ENCODE measurements at regions not wholly inside any gene's neighbourhood (a gene's known extent, or its start where the extent isn't known, plus 50 kb on each side); places are given as distances from the start of the nearest gene placed in this dataset.

- DNase-seq: no peak
These were observed 487.7 kb downstream of the GABRG1 start for GRCh38 chr4:45636175-45636574.

- DNase-seq: no peak
These were observed 494.1 kb downstream of the GABRG1 start for GRCh38 chr4:45629717-45630116.

- DNase-seq: no peak
These were observed 501.9 kb downstream of the GABRG1 start for GRCh38 chr4:45621971-45622370.

DNA sequence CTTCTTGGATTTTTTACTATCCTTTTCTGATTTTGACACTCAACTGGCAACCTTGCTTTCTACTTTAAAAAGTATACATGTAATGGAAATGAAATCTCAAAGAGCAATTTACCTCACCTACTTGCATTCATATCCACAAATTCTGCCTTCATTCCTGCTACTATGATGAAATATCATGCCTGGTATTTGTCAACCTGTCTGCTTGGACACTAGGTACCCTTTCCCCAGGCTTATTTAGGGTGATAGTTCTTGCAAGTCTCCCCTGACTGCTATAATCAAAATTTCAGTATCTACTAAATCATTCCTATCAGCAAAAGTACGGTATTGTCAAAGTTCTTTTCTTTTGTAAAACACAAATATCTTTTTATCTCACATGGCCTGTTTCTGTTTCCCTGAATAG lies 503.0 kb downstream of the GABRG1 start:
- DNase-seq: no peak

- no peak for DNase-seq
These were observed 527.3 kb downstream of the GABRG1 start for GRCh38 chr4:45596379-45597101.

DNA sequence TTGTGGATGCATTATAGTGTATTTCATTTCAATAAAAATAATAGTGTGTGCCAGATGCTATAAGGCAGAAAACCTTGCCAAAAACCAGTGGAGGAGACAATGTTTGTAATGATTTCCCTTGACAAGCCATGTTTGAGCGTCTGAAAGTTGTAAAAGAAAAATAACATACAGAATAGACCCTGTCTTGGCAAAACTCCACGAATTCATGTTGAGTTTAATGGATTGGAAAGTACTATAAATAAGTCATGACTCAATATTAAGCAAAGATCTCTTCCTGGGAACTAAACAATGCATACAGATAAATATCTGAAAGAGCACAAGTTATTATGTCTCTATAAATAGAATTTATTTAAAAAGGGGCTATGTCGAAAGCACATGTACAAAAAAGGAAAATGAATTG lies 543.5 kb downstream of the GABRG1 start:
- DNase-seq: no peak

DNA sequence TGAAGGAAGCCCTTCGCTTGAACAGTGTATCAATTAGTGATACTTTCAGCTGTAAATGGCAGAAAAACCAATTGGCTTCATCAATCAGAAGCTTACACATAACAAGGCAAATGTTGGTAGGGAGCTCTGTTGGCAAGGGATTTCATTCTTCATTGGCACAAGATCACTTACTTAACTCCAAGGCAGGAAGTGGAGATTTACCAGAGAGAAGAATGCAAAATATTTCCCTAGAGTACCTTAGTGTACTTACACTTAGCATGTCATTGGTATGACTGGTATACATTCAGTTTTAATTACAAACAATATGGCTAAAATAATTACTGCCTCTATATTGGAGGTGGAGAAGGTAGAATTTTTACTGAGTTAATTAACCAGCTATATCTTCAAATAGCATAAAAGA lies 545.0 kb downstream of the GABRG1 start:
- no peak for DNase-seq

DNA sequence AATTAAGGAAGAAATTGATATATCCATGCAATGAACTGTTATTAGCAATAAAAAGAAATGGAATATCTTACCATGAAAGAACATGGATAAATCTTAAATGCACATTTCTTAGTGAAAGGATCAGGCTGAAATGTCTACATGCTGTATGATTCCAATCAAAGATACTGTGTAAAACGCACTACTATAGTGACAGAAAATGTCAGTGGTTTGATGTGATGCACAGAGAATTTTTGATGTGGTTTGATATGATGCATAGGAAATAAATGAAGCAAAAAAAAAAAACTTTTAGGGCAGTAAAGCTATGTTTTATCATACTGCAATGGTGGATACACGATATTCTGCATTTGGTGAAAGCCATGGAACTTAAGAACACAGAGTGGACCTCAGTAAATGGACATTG lies 547.6 kb downstream of the GABRG1 start:
- DNase-seq: no peak

GRCh38 chr4:45569619-45570018 lies 554.2 kb downstream of the GABRG1 start:
- no peak for DNase-seq

DNA sequence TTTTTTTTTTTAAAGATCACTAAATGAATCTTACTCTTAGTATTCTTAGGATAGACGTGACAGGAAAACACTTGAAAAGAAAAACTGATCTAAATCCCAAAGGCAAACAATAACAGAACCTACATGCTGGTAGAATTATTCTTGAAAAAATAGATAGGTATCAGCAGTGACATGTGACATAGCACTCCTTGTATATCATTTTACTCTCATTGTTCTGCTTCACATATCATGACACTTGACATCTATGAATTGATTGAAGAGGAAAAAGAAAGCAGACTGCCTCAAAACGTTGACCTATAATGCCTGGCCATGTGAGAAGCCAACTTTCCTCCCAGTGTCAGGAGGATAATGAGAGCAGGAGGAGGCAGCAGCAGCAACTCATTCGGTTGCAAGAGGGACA lies 555.2 kb downstream of the GABRG1 start:
- no peak for DNase-seq

DNA sequence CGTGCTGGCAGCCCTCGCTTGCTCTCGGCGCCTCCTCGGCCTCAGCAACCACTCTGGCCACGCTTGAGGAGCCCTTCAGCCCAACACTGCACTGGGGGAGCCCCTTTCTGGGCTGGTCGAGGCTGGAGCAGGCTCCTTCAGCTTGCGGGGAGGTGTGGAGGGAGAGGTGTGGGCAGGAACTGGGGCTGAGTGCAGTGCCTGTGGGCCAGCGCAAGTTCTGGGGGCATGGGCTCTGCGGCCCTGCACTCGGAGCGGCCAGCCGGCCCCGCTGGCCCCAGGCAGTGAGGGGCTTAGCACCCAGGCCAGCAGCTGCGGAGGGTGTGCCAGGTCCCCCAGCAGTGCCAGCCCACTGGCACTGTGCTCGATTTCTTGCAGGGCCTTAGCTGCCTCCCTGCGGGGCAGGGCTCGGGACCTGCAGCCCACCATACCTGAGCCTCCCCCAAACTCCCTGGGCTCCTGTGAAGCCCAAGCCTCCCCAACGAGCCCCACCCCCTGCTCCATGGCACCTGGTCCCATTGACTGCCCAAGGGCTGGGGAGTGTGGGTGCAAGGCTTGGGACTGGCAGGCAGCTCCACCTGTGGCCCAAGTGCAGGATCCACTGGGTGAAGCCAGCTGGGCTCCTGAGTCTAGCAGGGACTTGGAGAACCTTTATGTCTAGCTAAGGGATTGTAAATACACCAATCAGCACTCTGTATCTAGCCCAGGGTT lies 556.8 kb downstream of the GABRG1 start:
- DNase-seq: no peak

DNA sequence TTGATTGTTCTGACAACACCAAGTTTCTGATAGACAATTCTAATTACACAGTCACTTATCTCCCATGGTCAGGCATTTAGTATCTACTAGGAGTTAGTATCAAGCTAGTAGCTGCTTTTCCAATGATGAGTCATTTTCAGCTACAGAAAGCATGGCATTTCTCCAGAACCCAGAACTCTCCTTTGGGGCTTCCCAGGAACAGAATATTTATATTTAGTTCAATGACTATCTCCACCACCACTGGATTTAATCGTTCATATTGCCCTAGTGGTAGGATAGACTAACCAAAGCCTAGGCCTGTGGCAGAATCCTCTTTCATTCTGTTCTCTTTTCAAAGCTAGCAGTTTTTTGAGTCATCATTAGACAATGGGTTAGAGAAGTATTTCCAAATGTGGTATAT lies 569.4 kb downstream of the GABRG1 start:
- DNase-seq: no peak

- DNase-seq: no peak
These were observed 573.0 kb downstream of the GABRG1 start for GRCh38 chr4:45550766-45551366.

- no peak for DNase-seq
These were observed 584.6 kb downstream of the GABRG1 start for GRCh38 chr4:45539142-45539814.

- DNase-seq: no peak
These were observed 593.4 kb downstream of the GABRG1 start for GRCh38 chr4:45530498-45530897.

DNA sequence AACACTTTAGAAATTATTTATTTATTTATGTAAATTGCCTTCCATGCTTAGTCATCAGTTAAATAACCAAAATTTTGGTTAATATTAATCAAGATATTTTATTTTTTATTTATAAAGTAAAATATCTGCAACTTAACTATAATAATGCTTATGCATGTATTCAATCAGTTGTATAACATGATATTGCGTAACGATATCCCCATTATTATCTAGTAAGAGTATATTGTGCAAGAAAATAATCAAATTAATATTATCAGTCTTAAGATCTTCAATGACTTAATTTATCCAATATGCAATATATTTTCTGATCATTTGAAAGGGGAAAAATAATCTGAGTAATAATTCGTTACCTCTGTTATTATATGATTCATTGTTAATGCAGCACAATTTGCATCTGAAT lies 596.7 kb downstream of the GABRG1 start:
- DNase-seq: no peak

DNA sequence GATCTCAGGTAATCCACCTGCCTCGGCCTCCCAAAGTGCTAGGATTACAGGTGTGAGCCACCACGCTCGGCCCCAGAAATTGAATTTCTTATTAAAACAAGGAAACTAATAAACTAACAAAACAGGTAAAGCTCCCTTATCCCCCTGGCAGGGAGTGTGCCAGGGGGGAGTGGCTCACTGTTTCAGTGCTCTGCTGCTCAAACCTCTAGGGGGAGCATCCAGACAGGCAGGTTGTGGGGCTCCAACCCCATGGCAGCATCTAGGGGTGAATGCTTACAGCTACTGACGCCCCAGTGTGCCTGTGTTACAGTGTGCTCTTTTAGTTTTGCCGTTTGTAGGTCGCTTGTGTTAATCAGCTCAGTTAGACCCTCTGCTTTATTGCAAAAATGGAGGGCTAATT lies 605.0 kb downstream of the GABRG1 start:
- DNase-seq: no peak

- no peak for DNase-seq
These were observed 621.4 kb downstream of the GABRG1 start for GRCh38 chr4:45502471-45502870.

DNA sequence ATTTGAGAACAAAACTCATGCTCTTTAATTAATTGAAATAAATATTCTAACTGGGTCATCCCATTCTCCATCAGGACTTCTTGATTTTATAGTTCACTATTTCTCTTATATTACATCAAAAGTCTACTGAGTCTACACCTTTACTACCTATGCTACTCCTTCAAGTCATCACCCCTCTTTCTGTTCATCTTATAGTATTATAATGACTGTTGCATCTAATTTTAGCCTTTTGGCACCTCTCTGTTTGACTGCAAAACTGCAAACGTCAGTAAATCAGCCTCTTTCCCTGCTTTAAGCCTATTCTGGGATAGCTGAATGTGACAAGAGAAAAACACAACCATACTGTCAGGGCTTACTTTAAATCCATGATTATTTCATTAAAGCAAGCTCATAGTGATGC lies 639.1 kb downstream of the GABRG1 start:
- DNase-seq: no peak

- no peak for DNase-seq
These were observed 641.5 kb downstream of the GABRG1 start for GRCh38 chr4:45482346-45482745.

DNA sequence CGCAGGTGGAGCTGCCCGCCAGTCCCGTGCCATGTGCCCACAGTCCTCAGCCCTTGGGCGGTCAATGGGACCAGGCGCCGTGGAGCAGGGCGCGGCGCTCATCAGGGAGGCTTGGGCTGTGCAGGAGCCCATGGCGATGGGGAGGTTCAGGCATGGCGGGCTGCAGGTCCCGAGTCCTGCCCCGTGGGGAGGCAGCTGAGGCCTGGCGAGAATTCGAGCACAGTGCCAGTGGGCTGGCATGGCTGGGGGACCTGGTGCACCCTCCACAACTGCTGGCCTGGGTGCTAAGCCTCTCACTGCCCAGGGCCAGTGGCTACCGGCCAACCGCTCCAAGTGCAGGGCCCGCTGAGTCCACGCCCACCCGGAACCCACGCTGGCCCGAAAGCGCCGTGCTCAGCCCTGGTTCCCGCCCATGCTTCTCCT lies 646.5 kb downstream of the GABRG1 start:
- no peak for DNase-seq

DNA sequence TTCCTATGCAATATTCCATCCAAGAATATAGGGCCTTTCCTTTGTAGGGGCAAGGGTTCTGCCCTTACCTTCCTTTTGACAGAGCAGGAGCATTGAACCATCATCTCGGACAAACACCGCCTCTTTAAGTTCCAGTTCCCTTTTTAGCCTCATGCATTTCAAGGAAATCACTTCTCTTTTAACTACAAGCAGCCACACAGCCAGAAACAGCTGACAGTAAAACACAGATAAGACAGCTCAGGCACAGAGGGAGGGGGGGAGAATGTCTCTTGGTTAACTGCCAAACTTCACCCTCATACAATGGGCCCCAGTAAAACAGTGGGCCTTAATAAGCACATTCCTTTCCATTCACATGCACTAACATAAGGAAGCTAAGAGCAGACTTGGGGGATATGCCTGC lies 648.3 kb downstream of the GABRG1 start:
- DNase-seq: no peak

DNA sequence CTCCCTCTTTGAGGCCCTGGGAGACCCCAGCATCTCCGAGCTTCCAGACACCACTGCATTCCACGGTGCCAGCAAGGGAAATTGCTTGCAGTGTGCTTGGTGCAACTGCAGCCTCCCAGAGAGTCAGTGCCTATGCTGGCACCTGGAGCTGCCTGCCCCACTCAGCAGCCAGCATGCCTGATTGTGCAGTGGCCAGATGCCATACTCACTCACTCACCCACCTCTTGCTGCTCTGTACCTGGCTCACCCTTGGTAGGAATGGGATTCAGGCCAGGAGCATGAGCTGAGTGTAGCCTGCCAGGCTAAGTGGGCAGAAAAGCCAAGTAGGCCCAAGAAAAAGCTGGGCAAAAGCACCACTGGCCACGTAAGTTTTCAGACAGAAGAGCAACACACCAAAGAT lies 651.4 kb downstream of the GABRG1 start:
- DNase-seq: no peak

- no peak for DNase-seq
These were observed 652.5 kb downstream of the GABRG1 start for GRCh38 chr4:45471335-45471734.
